Stimulated activated CD4-positive, alpha-beta T cell treated with anti-CD3 and anti-CD28 coated beads, Interleukin-4, amount 100 ng/mL, for 1 hour (primary cell): ENCODE measurements at regions not wholly inside any gene's neighbourhood (a gene's known extent, or its start where the extent isn't known, plus 50 kb on each side); places are given as distances from the start of the nearest gene placed in this dataset.

Source experiments
- DNase-seq: peaks from one replicate; pipeline ENCODE4 v3.0.0-alpha.2; 2020

DNA sequence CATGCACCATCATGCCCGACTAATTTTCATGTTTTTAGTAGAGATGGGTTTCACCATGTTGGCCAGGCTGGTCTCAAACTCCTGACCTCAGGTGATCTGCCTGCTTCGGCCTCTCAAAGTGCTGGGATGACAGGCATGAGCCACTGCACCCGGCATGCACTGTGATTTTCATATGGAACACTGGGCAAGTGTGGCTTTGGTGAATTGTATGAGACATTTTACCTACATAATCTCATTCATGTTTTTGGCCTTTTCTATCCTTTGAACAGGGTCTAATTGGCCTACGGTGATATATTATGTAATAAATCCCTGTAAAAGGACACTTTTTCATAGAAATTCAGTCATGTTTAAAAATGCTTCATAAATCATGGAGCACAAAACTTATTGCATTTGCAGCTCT is 128.7 kb upstream of the SEMA6A start:
- DNase-seq, result no peak

DNA sequence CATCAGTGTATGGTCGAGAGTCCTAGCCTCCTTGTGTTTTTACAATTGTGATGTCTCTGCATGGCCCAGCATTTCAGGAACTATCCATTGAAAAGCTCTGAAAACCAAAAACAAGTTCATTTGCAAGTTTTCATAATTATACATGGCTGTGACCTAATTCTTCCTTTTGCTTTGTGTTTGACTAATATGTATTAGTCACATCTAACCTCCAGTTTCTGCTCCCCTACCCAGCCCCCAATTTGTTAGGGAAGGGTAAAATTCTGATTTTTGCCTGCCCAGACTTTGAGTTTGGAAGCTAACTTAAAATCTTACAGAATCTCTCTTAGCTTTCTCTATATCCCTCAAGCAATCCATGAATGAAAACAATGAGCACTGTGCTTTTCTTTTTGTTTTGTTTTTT is 128.2 kb upstream of the SEMA6A start:
- DNase-seq, result no peak

DNA sequence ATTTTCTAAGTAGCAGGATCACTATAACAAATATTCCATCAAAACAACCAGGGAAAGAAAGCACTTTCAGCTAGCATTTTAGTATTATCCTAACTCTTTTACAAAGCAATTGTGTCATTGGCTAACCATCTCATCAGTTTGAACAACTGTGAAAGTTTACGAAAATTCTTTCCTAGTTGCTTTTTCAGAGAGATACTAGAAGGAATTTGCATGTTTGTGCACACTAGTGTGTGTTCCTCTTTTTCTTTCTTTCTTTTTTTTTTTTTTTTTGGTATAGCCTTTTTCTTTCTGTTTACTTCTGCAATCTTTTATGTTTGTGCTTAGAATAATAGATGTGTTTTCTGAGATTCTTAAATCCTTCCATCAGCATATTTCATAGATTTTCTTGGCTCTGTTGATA is 124.7 kb upstream of the SEMA6A start:
- no peak for DNase-seq

DNA sequence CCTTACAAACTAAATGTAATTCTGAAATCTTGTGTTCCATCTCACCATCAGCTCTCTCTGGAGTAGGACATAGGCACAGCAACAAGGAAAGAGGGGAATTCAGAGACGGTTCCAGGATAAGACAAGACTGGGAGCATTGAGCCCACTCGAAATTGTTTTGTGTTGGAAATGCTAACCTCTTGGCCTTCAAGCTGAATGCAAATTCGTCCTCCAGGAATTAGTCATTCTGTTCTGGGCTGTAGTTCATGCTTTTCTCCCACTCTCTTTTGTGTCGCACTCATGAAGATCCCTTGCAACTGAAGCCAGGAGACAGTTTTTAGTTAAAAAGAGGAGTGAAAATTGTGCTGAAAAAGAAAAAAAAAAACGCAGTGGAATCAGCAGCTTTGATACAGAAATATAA is 121.7 kb upstream of the SEMA6A start:
- no peak for DNase-seq

DNA sequence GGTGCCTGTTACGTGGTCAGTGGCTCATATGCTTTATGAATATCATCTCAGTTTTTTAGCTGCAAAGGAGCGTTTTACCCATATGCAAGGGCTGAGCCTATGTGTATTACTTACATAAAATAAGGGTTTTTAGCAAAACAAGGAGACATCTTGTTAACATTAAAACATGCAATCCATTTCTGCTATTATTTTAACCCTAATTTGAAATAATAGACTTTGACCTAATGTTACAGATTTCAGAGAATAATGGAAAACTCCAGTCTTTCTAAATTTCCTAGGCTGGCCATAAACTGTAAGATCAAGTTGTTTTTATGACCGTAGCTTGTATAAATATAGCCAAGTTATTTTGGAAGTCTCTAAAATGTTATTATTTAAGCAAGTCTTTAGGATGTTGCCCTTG is 121.1 kb upstream of the SEMA6A start:
- no peak for DNase-seq

DNA sequence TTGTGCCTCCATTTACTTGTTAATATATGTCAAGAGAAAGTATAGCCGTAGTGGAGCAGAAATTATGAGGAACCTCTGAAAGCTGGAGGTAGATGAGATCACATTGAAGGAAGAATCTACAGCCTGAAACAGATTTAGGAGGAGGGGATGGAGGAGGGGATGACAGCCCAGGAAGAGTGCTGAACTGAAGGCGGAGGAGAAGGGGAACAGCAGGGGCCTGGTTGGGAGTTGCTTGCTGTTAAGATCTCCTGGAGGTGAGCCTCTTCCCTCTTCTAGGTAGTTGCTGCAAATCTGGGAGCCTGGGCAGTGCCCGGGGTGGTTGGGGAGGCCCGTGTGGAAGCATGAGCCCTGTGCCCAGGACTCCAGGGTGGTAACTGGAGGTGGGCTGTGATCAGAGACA is 111.8 kb upstream of the SEMA6A start:
- no peak for DNase-seq

DNA sequence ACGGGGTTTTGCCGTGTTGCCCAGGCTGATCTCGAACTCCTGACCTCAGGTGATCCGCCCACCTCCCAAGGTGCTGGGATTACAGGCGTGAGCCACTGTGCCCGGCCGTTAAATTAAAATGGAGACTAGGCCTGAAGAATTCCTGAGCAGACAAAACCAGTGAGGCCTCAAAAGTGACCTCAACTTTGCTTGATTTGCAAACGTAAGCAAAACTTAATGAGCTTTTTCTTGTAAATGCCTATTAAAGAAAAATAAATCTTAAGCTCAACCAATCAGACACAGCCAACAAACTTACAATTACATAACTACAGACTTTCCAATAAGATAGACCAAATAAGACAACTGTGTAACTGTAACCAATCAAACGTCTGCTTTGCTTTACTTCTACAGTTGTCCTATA is 111.3 kb upstream of the SEMA6A start:
- DNase-seq, result no peak

DNA sequence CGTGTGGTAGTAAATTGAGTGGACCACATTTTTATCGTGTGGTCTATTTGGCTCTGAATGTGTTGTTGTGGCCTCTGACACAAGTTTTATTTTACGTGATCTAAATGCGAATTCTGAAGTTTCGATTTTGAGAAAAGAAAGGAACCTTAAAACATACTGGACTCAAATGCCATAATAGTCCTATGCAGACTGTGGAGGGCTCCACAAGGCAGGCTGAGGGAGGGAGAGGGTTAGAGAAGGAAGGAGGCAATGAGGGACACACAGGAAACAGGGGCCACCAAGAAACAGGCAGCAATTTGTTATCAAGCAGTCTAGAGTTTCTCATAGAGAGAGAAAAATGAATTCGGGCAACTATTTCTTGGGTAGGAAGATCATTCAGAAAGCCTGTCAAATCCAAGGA is 110.4 kb upstream of the SEMA6A start:
- DNase-seq, result no peak

DNA sequence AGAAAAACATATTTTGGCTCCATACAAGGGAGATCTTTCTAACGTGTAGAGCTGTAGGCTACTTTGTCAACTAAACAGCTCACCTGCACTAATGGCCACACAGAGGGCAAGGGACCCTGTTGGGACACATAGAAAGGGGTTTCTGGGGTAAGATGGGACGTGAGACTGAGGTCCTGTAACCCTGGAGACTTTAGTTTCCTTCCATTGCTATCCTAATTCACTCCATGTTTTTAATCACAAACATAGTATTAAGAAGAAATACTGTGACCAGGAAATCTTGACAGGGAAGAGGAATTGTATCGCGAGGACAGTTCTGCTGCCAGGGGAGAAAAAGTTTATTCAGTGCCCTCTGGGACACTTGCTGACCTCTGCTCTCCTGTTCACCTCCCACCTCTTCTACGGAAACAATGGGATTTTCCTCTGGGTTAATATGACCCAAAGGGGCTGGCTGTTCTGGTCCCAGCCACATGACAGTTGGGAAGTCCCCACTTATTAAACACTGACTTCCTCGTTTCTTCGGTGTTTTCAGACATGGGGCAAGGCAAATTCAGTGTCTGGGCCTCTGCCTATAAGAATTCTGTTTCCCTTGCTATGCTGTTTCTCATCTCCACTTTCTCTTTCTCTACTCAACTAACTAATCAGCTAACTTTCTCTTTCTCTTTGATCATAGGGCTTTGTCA is 106.9 kb upstream of the SEMA6A start:
- DNase-seq, result no peak

DNA sequence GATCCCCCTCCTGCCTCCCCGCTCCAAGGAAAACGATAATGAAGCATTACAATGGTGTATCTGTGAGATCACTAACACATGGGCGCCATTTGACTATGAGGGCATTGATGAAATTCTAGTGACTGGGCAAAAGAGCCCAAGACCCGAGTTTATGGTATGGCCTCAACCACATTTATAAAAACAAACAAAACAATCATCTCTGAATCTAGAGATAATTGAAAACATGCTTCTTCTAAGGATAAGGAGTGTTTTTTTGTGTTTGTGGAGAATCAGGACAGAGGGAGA is 100.9 kb upstream of the SEMA6A start:
- no peak for DNase-seq

DNA sequence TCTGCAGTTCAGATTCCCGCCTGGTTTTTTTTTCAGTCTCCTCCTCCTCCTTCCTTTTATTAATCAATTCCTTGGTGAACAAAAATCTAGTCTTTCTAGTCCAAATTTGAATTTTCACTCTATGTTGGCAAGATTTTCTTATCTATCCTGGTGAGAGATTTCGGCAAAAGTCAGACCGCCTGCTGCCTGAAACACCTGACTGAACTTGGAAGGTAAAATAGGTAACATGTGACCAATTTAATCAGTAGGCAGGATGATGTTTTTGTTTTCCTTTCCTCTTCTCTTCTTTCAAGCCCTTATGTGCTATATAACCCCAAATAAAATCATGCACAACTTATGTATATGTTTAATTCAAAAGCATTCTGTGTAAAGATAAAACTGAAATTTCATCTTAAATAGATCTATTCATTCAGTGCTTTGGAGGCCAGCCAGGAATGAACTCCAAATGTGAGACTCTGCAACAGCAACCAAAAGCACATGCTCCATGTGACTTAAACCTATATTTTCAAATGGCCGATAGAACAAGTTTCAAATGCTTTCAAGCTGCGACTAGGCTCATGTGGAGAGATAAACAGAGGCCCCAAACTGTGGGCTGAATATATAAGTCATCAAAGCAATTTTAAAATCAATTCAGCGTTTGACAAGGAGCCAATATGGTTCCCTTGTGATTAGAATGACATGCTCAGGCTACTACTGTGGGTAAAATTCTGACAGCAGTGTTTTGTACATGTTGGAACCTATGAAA is 100.4 kb upstream of the SEMA6A start:
- DNase-seq, result no peak

DNA sequence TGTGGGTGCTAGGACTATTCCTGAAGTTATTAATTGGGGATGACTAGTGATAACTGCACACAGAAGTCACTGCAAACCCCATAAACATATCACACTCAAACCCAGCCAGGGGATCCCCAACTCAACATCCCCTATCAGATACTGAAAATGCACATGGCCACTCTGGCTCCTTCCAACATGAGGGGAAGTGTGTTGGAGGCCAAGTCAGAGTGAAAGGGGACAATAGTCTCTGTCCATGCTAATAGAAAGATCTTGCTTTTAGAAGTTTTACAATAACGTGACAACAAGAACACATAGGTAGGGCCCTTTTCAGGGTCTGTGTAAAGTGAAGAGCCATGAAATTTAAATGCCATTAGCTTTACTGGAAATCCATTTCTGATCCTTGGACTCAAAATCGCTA is 98.8 kb upstream of the SEMA6A start:
- DNase-seq, result no peak

DNA sequence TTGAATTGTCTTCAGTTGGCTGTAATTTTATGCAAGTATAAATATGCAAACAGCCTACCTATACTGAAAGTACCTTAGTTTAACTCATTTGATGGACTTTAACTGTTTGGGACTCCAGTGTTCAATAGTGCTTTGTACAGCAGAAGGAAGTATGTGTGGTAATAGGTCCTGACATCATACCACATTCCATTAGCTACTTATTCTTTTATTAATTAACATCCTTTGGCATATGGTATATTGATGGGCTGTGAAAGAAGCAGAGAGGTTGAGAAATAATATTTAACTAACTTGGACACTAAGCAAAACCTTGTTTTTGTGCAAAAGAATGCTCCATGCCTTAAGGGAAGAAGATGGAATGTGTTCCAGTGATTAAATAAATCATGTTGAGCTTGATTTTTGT is 97.6 kb upstream of the SEMA6A start:
- no peak for DNase-seq

DNA sequence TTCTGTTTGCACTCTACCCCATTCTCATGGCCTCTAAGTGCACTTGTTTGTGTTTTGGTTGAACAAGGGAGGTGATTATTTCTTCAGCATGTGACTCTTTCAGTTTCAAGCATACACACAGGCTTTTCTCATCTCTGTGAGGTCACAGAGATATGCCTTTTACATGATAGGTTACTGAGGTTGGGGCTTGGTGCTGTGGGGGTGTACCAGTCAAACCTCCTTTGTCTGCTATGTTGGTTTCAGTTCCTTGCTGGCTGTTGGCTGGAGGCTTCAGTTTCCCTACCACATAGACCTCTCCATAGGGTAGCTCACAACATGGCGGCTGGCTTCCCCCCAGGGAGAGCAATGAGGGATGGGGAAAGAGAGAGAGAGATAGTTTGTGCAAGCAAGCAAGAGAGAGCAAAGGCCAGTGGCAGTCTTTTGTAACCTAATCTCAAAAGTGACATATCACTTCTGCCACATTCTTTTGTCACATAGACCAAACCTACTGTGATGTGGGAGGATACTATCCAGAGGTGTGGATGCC is 96.7 kb upstream of the SEMA6A start:
- no peak for DNase-seq

DNA sequence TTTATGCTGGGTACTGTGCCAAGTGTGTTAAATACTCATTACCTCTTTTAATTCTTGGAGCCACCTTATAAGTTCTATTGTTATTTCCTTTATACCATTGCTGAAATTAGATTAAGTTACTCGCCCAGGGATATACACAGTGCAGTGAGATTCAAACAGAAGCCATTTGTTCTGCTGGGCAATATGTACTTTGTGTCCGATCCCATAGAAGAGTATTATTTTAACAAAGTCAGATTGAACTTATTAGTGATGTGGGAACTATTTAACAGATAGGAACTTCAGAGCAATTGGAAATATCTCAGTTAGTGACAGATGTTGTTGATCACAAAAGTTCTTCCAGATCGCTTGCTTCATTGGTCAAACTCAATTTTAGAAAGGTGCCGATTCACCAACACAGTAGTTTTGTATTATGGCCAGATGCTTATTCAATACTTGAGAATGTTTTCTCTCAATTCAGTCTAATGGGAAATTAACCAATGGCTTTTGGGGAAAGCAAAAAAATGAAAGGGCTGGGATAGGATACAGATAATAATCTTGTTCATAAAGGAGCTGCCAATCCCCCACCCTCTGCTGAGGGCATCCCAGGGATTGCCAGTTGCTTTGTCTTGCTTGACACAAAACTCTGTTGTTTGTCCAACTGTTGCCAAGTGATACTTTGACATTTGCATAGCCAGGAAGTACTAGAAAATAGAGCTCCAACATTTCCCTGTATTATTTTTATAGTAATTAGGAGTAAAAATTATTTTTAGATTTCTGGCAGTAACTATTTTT is 94.8 kb upstream of the SEMA6A start:
- DNase-seq, result no peak

DNA sequence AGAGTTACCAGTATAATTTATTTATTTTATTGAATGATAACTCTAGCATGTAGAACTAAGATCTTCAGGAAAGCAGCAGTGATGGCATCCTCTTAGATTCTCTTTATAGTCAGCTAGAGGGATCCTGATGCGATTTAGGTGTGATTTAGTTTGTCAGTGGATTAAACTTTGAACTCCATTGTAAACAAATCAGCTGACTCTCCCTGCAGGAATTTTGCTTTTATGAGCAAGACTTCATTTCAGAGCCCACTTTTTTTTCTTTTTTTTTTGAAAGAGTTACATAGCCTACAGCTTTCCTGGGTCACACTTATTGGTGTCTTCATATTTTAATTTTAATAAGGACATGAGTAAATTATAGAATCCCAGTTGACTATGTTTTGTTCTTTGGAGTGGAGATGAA is 93.8 kb upstream of the SEMA6A start:
- no peak for DNase-seq

DNA sequence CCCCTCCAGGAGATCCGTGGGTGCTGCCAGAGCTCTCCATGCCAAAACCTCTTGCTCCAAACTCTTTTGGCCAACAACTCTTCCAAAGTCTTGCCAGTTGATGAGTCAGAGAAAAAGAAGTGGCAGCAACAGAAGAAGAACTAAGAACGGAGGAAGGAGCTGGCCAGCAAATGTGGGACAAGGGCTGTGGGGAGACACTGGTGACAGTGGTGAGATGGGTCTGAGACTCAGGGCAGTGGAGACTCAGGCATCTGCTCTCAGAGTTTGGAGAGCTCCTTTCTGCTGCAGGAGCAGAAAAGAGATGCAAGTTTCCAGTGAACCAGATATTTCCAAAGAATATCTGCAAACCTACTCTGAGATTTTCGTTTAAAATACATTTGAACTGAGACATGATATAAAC is 92.3 kb upstream of the SEMA6A start:
- no peak for DNase-seq

DNA sequence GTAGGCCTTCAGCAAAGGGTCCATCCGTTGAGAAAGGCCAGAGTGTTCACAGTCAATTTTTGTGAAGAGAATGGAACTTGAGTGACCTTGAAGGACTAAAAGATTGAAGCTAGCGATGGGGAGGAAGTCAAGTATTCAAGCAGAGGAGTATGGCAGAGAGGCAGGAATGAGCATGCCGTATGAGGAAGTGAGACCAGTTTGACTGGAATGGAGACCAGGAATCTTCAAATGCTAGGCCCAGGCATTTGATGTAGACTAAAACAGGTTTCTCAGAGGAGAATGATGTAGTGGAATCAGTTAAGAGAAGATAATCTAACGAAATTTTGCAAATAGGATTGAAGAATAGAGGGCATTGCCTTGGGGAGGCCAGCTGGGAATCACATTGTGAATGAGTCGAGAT is 90.4 kb upstream of the SEMA6A start:
- DNase-seq, result no peak

DNA sequence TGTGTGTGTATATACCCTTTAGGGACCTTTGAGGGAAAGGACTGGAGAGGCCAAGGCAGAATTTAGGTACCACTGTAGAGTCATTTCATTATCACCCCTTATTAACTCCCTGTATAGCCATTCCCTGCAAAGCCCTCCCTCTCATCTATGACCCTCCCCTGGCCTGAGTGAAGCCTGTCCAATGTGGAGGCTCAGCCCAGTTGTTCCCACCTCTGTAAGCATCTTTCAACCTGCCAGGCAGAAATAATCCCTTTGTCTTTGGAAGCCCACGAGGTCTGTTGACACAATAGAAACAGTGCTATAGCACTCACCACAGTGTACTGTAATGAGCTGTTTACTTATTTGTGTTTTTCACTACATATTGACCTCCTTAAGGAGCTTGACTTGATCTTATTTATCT is 88.5 kb upstream of the SEMA6A start:
- no peak for DNase-seq

DNA sequence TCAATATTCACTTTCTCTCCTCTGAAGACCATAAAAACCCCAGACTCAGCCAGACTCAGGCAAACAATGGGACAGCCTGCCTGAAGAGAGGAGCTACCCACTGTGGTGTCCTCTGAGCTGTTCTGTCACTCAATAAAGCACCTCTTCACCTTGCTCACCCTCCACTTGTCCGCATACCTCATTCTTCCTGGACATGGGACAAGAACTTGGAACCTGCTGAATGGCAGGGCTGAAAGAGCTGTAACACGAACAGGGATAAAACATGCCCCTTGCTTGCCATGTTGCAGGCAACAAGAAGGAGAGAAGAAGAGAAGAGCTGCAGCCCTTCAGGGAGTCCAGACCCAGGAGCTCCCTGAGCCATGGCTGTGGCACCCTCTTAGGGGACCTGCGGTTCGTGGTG is 86.8 kb upstream of the SEMA6A start:
- DNase-seq, result no peak

DNA sequence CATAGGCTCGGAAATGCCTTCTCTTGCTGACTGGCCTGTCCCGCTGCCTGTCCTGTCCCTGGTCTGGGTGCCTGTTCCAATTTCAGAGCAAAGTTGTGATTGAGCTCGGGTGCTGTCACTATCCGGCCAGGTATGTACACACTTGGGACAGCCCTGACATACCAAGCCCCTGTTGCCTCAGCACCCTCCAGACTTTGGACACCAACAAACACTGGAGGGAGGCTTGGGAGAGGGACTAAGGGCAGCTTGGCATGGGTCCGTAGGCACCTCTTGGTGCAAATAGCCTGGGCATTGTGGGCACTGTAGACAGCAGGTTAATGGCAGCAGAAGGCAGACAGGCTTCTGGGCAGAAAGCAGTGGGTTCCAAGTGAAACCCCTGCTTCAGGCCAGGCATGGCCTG is 86.3 kb upstream of the SEMA6A start:
- no peak for DNase-seq

DNA sequence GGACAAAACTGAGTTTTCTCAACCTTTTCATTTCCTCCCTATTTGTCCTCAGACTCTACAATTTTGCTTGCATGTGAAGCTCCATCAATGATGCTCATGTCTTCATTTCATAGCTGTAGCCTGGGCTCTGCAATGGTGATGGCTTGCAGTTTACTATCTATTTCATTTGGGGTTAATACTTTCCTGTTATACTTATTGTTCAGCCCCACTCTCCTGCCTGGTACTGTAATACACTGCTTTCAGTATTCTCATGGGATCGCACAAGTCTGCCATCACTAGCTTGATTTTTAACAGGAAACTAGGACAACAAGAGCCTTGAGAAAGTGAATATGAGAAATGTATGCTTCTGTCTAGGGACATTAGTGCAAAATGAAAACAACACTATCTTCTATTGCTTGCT is 84.2 kb upstream of the SEMA6A start:
- DNase-seq, result no peak

DNA sequence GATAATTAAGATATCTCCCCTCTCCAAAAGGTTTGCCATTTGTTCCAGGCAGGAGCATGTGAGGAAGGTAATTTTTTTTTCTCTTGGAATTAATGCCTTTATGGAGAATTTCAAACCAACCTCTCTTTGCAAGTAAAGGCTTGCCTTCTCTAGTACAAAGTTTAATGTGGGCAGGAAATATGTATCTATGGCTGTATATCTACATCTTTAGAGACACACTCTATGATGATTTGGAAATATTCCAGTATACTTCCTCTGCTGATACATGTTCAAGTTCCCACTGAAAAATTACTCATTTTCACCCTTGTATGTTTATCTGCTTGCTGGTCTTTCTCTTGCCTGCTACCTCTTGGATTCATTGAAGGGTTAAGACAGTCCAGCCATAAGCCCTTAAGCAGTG is 83.5 kb upstream of the SEMA6A start:
- DNase-seq, result no peak

DNA sequence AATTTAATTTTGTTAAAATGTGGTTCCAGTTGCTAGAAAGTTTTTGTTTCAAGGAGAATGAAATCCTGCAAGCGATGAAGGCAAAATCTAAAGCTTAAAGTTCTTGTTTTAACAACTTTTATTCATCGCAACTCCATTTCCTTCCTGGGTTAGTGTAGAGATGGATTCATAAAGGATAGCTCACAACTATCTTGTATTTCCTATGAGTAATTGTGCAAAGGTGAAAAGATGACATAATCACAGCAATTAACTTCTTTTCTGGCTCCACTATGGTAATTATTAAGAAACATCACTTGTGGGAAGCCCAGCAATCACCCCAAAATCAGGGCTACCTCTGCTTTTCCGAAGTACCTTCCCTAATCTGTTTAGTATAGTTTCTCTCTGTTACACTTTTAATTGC is 80.8 kb upstream of the SEMA6A start:
- DNase-seq, result no peak
